ENCODE measurements at regions not wholly inside any gene's neighbourhood (a gene's known extent, or its start where the extent isn't known, plus 50 kb on each side); places are given as distances from the start of the nearest gene placed in this dataset.
A peak's percentile ranks its signal among the peaks of the same experiment; 100 is the strongest.

GRCh38 chr4:83712890-83713289, 177.0 kb downstream of the GPAT3 start:
- no peak for DNase-seq (ENCODE audit: low read depth)
- TF ChIP-seq CTCF (conservative IDR thresholded peaks at IDR 0.05; ENCODE audit: low read depth, low read length): no peak
- H3K4me3 ChIP-seq (ENCODE audit: low read depth, low read length): no peak overlapping the region

DNA sequence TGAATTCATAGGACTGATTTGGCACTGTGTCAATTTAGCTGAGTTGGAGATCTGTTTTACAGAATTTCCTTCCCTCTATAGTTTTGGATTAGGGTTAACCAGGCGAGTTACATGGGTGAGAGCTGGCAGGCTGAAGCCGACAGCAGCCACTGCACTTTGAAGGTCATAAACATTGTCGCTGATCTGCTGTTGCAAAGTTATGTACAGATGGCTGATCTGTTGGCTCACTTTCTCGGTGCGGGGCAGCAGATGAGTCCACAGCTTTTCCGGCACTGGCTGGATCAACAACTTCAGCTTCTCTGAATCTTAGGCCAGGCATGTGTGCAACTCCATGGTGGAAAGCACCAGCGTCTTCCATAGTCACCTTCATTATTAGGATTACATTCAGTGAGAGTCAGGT, 173.7 kb downstream of the GPAT3 start:
- no peak overlapping the region for H3K4me3 ChIP-seq (ENCODE audit: low read depth, low read length)
- TF ChIP-seq CTCF (conservative IDR thresholded peaks at IDR 0.05; ENCODE audit: low read depth, low read length): no peak
- no peak for DNase-seq (ENCODE audit: low read depth)

DNA sequence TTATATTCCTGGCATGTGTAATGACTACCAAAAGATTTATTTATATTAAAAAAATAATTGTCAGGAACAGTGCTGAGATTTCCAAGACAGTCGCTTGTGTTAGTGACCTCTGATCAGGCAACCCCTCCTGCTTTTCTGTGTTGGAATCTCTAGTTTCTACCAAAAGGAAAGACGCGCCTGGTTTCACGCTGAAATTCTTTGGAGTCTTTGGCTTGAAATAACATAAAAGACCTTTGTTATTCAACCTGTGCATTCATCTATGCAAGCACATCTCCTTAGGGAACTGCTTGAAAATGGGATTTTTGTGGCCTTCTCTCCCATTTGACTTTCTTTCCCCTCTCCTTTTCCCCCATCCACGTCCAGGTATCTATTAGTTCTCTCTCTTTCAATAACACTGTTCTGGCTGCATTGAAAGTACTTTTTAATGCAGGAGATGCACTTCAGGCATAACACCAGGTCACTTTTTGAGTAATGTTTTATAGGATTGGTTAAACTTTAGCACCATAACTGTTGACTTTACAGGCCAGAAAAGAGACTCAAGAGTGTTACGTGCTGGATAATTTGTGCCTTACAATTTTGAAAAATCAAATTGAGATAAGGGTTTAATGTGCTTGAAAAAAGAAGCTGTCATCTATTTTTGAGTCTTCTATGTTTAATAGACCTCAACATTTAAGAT, 172.7 kb downstream of the GPAT3 start:
- H3K4me3 ChIP-seq (ENCODE audit: low read depth, low read length): peak overlapping the region; percentile 32
- TF ChIP-seq CTCF (conservative IDR thresholded peaks at IDR 0.05; ENCODE audit: low read depth, low read length): no peak
- peak; percentile 55 for DNase-seq (ENCODE audit: low read depth)

GRCh38 chr4:83704786-83705185, 168.9 kb downstream of the GPAT3 start:
- DNase-seq (ENCODE audit: low read depth): no peak
- no peak for TF ChIP-seq CTCF (conservative IDR thresholded peaks at IDR 0.05; ENCODE audit: low read depth, low read length)
- H3K4me3 ChIP-seq (ENCODE audit: low read depth, low read length): no peak overlapping the region

DNA sequence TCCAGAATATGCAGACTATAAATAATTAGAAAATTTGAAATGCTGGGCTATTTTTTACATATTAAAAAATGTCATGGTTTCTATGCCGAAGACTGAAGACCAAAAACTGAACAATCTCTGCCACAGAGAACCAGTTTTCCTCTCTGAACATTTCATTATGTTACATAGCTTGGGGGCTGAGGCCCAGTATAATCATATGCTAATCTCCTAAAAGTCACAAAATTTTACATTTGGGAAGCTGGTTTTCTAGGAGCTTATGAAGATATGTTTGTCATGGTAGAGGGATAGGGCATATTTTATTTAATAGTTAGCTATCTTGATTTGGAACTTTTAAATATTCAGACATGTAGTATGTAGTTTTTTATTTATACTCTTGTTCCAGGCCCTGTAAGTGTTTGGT, 167.8 kb downstream of the GPAT3 start:
- no peak for TF ChIP-seq CTCF (conservative IDR thresholded peaks at IDR 0.05; ENCODE audit: low read depth, low read length)
- DNase-seq (ENCODE audit: low read depth): no peak
- H3K4me3 ChIP-seq (ENCODE audit: low read depth, low read length): no peak overlapping the region

DNA sequence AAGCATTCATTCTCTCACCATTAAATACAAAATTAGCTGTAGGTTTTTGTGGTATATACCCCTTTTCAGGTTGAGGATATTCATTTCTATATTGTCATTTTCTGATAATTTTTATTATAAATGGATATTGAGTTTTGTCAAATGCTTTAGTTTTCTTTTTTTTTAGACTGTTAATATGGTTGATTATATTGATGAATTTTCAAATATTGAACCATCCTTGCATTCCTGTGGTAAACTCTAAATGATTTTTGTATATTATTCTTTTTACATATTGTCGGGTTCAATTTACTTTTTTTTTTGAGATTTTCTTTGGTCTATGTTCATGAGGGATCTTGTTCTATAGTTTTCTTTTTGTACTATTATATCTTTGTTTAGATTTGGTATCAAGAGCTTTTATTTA, 165.1 kb downstream of the GPAT3 start:
- DNase-seq (ENCODE audit: low read depth): no peak
- no peak overlapping the region for H3K4me3 ChIP-seq (ENCODE audit: low read depth, low read length)

More for the DNA sequence above, 165.1 kb downstream of the GPAT3 start:
- TF ChIP-seq CTCF (conservative IDR thresholded peaks at IDR 0.05; ENCODE audit: low read depth, low read length): no peak

Data from epithelial cell of proximal tubule (primary cell).